ENCODE measurements at regions not wholly inside any gene's neighbourhood (a gene's known extent, or its start where the extent isn't known, plus 50 kb on each side); places are given as distances from the start of the nearest gene placed in this dataset.

GRCh38 chr3:88586121-88586640, 436.4 kb downstream of the C3orf38 start:
- TF ChIP-seq NR2C2 (CRISPR knock-in tag; IDR thresholded peaks at IDR 0.05) (no peak), PREB (CRISPR knock-in tag; IDR thresholded peaks at IDR 0.05; ENCODE audit: borderline replicate concordance) (no peak), CTCF (IDR thresholded peaks at IDR 0.05) (no peak), GTF2I (CRISPR knock-in tag; conservative IDR thresholded peaks at IDR 0.05) (no peak), MAX (CRISPR knock-in tag; IDR thresholded peaks at IDR 0.05) (no peak), GABPB1 (CRISPR knock-in tag; IDR thresholded peaks at IDR 0.05) (no peak), USF2 (CRISPR knock-in tag; IDR thresholded peaks at IDR 0.05) (no peak), OVOL2 (CRISPR knock-in tag; IDR thresholded peaks at IDR 0.05; ENCODE audit: borderline replicate concordance) (no peak), ELF4 (CRISPR knock-in tag; IDR thresholded peaks at IDR 0.05; ENCODE audit: low read depth) (no peak), SP1 (CRISPR knock-in tag; conservative IDR thresholded peaks at IDR 0.05) (no peak), HMGXB4 (CRISPR knock-in tag; IDR thresholded peaks at IDR 0.05) (no peak), ZNF263 (CRISPR knock-in tag; IDR thresholded peaks at IDR 0.05; ENCODE audit: low read depth) (no peak), NFYB (CRISPR knock-in tag; conservative IDR thresholded peaks at IDR 0.05; ENCODE audit: low read depth) (no peak), IRF1 (CRISPR knock-in tag; IDR thresholded peaks at IDR 0.05) (no peak)

Data from WTC11 (cell line).